GM19023 (cell line): ENCODE measurements at regions not wholly inside any gene's neighbourhood (a gene's known extent, or its start where the extent isn't known, plus 50 kb on each side); places are given as distances from the start of the nearest gene placed in this dataset.
"Not testable (repeated sequence)": the region's sequence is repeated elsewhere in the genome, so short reads cannot be mapped to it uniquely, and the experiment has no call there.

Source experiments
- ATAC-seq: cut with Tn5 transposase; IDR thresholded peaks from one replicate; pipeline ENCODE4 v1.9.1; 2021; ENCODE audit warnings: mild to moderate bottlenecking, moderate library complexity; ENCODE audit not compliant: unreplicated experiment

- no peak for ATAC-seq
Measured at GRCh38 chr9:100639854-100640253, 62.0 kb downstream of the CAVIN4 start.

- ATAC-seq: no peak
Measured at GRCh38 chr9:100640447-100641050, 62.7 kb downstream of the CAVIN4 start.

- no peak for ATAC-seq
Measured at GRCh38 chr9:100641166-100641565, 63.3 kb downstream of the CAVIN4 start.

- no peak for ATAC-seq
Measured at GRCh38 chr9:100652850-100653249, 75.0 kb downstream of the CAVIN4 start.

GRCh38 chr9:100653643-100654334 is 75.9 kb downstream of the CAVIN4 start:
- no peak for ATAC-seq

- ATAC-seq: not testable (repeated sequence)
Measured at GRCh38 chr9:100656851-100657250, 79.0 kb downstream of the CAVIN4 start.

GRCh38 chr9:100661668-100662067 is 83.8 kb downstream of the CAVIN4 start:
- no peak for ATAC-seq

GRCh38 chr9:100662122-100662521 is 84.2 kb downstream of the CAVIN4 start:
- ATAC-seq: no peak

GRCh38 chr9:100667448-100667847 is 89.6 kb downstream of the CAVIN4 start:
- ATAC-seq: no peak

- no peak for ATAC-seq
Measured at GRCh38 chr9:100668024-100668423, 90.1 kb downstream of the CAVIN4 start.

GRCh38 chr9:100669968-100670367 is 92.1 kb downstream of the CAVIN4 start:
- no peak for ATAC-seq

GRCh38 chr9:100670719-100671118 is 92.8 kb downstream of the CAVIN4 start:
- ATAC-seq: no peak

GRCh38 chr9:100671898-100672297 is 94.0 kb downstream of the CAVIN4 start:
- no peak for ATAC-seq

GRCh38 chr9:100673249-100673648 is 95.4 kb downstream of the CAVIN4 start:
- no peak for ATAC-seq

- no peak for ATAC-seq
Measured at GRCh38 chr9:100674419-100675122, 96.7 kb downstream of the CAVIN4 start.

- no peak for ATAC-seq
Measured at GRCh38 chr9:100679834-100680233, 102.0 kb downstream of the CAVIN4 start.

- no peak for ATAC-seq
Measured at GRCh38 chr9:100686420-100686819, 108.5 kb downstream of the CAVIN4 start.

- no peak for ATAC-seq
Measured at GRCh38 chr9:100689635-100690034, 111.8 kb downstream of the CAVIN4 start.

GRCh38 chr9:100690438-100690837 is 112.6 kb downstream of the CAVIN4 start:
- no peak for ATAC-seq

- ATAC-seq: no peak
Measured at GRCh38 chr9:100697339-100697738, 119.5 kb downstream of the CAVIN4 start.

GRCh38 chr9:100698945-100699344 is 121.1 kb downstream of the CAVIN4 start:
- ATAC-seq: no peak

- no peak for ATAC-seq
Measured at GRCh38 chr9:100699668-100700067, 121.8 kb downstream of the CAVIN4 start.
